GM12891 (cell line): ENCODE measurements at regions not wholly inside any gene's neighbourhood (a gene's known extent, or its start where the extent isn't known, plus 50 kb on each side); places are given as distances from the start of the nearest gene placed in this dataset.

Experiments
- DNase-seq: peaks from one replicate; pipeline ENCODE4 v3.0.0; 2011; ENCODE audit warnings: low spot score; ENCODE audit not compliant: insufficient read length
- FAIRE-seq: peaks from 2 replicates; lab custom pipeline; 2011; peaks lifted over from hg19 to GRCh38; lab: Jason Lieb, UNC
- PAX5 ChIP-seq: IDR thresholded peaks from 2 replicates; pipeline ENCODE4 v1.6.1; 2011; ENCODE audit warnings: low read length, moderate library complexity, mild to moderate bottlenecking; ENCODE audit not compliant: insufficient read depth, severe bottlenecking
- POLR2A ChIP-seq: IDR thresholded peaks from 2 replicates; pipeline ENCODE4 v1.6.1; 2011; ENCODE audit warnings: low read depth, low read length, control low read depth
- POLR2AphosphoS5 ChIP-seq: IDR thresholded peaks from 2 replicates; pipeline ENCODE4 v1.6.1; 2011; ENCODE audit warnings: low read depth, low read length, control low read depth
- POU2F2 ChIP-seq: IDR thresholded peaks from 2 replicates; pipeline ENCODE4 v1.6.1; 2011; ENCODE audit warnings: low read depth, mild to moderate bottlenecking, control low read depth, low read length, moderate library complexity
- SPI1 ChIP-seq: IDR thresholded peaks from 2 replicates; pipeline ENCODE4 v1.6.1; 2011; ENCODE audit warnings: low read depth, low read length, control low read depth
- TAF1 ChIP-seq: IDR thresholded peaks from 2 replicates; pipeline ENCODE4 v1.6.1; 2011; ENCODE audit warnings: low read depth, low read length, control low read depth

GRCh38 chr7:117990834-117991233 lies 117.6 kb upstream of the CTTNBP2 start:
- DNase-seq (no peak), FAIRE-seq (no peak)
- TF ChIP-seq POLR2AphosphoS5 (no peak), SPI1 (no peak), PAX5 (no peak), TAF1 (no peak), POU2F2 (no peak), POLR2A (no peak)

GRCh38 chr7:117992635-117993376 lies 119.6 kb upstream of the CTTNBP2 start:
- DNase-seq (no peak), FAIRE-seq (no peak)
- no peak for TF ChIP-seq POLR2AphosphoS5

- FAIRE-seq: no peak
- no peak for DNase-seq
- TF ChIP-seq POLR2AphosphoS5: no peak
- no peak for TF ChIP-seq SPI1
- no peak for TF ChIP-seq TAF1
- TF ChIP-seq PAX5: no peak
- no peak for TF ChIP-seq POU2F2
- no peak for TF ChIP-seq POLR2A
Observed at GRCh38 chr7:117993377-117994003, 120.2 kb upstream of the CTTNBP2 start.

GRCh38 chr7:117995850-117996650 lies 122.8 kb upstream of the CTTNBP2 start:
- DNase-seq (no peak), FAIRE-seq (no peak)
- TF ChIP-seq SPI1: no peak
- no peak for TF ChIP-seq PAX5
- TF ChIP-seq POLR2AphosphoS5: no peak
- no peak for TF ChIP-seq TAF1
- TF ChIP-seq POU2F2: no peak
- TF ChIP-seq POLR2A: no peak

- TF ChIP-seq SPI1: no peak
- FAIRE-seq (no peak), DNase-seq (no peak)
Observed at GRCh38 chr7:117997862-117998825, 124.9 kb upstream of the CTTNBP2 start.

- FAIRE-seq (no peak), DNase-seq (no peak)
- no peak for TF ChIP-seq POLR2AphosphoS5
- TF ChIP-seq POU2F2: no peak
- TF ChIP-seq SPI1: no peak
- TF ChIP-seq POLR2A: no peak
- TF ChIP-seq TAF1: no peak
- TF ChIP-seq PAX5: no peak
Observed at GRCh38 chr7:118000480-118001202, 127.4 kb upstream of the CTTNBP2 start.

- TF ChIP-seq PAX5: no peak
- TF ChIP-seq TAF1: no peak
- no peak for TF ChIP-seq POLR2AphosphoS5
- no peak for TF ChIP-seq POU2F2
- no peak for TF ChIP-seq POLR2A
- no peak for TF ChIP-seq SPI1
- DNase-seq (no peak), FAIRE-seq (no peak)
Observed at GRCh38 chr7:118003476-118003875, 130.2 kb upstream of the CTTNBP2 start.

GRCh38 chr7:118005026-118005425 lies 131.8 kb upstream of the CTTNBP2 start:
- TF ChIP-seq POU2F2 (no peak), SPI1 (no peak), POLR2AphosphoS5 (no peak), TAF1 (no peak)
- DNase-seq (no peak), FAIRE-seq (no peak)

GRCh38 chr7:118006979-118007378 lies 133.7 kb upstream of the CTTNBP2 start:
- no peak for FAIRE-seq
- TF ChIP-seq POLR2AphosphoS5: no peak
- TF ChIP-seq SPI1: no peak
- TF ChIP-seq TAF1: no peak
- TF ChIP-seq POU2F2: no peak
- no peak for TF ChIP-seq PAX5
- no peak for TF ChIP-seq POLR2A
- no peak for DNase-seq
